CD4-positive, alpha-beta memory T cell (primary cell): ENCODE measurements at regions not wholly inside any gene's neighbourhood (a gene's known extent, or its start where the extent isn't known, plus 50 kb on each side); places are given as distances from the start of the nearest gene placed in this dataset.
"Not testable (repeated sequence)": the region's sequence is repeated elsewhere in the genome, so short reads cannot be mapped to it uniquely, and the experiment has no call there.

Source experiments
- CTCF ChIA-PET: fragments of 350-600 bp; sonication (Branson Sonifier 250); formaldehyde crosslinking; loops from one replicate; lab custom pipeline; 2021; ENCODE audit warnings: inconsistent platforms; ENCODE audit not compliant: partially characterized antibody; lab: Charles Lee
- POLR2A ChIA-PET: fragments of 350-600 bp; sonication (Branson Sonifier 250); formaldehyde crosslinking; loops from one replicate; lab custom pipeline; 2021; ENCODE audit not compliant: partially characterized antibody; lab: Charles Lee
- DNase-seq, 5 donors: peaks; one replicate each; pipeline versions ENCODE4 v3.0.0 to v3.0.0-alpha.2; 2020 to 2022; ENCODE audit warnings: mixed read lengths in 1 of 5
- H3K27ac ChIP-seq: one replicate; pipeline ENCODE4 v1.7.0; 2013; ENCODE audit warnings: low read depth, low read length
- H3K27me3 ChIP-seq: 2 replicates; pipeline ENCODE4 v1.7.0; 2013; ENCODE audit warnings: mild to moderate bottlenecking, low read length, moderate library complexity; ENCODE audit not compliant: insufficient read depth
- H3K36me3 ChIP-seq: 2 replicates; pipeline ENCODE4 v1.7.0; 2013; ENCODE audit warnings: mild to moderate bottlenecking, low read length, moderate library complexity; ENCODE audit not compliant: insufficient read depth
- H3K4me1 ChIP-seq: 2 replicates; pipeline ENCODE4 v1.7.0; 2013; ENCODE audit warnings: mild to moderate bottlenecking, low read length, moderate library complexity; ENCODE audit not compliant: insufficient read depth
- H3K4me3 ChIP-seq, 2 donors: one replicate each; pipeline ENCODE4 v1.7.0; 2013; ENCODE audit warnings: low read length in 2 of 2, mild to moderate bottlenecking in 1 of 2
- H3K9me3 ChIP-seq, 2 donors: one replicate each; pipeline ENCODE4 v1.7.0; 2013; ENCODE audit warnings: low read length in 2 of 2, control low read depth in 1 of 2; ENCODE audit not compliant: control insufficient read depth in 1 of 2
- H3K27ac Mint-ChIP-seq, 7 donors: one replicate each; pipeline ENCODE4 v1.8.0; 2020 to 2021; ENCODE audit warnings: mixed read lengths in 7 of 7, mild to moderate bottlenecking in 6 of 7, inconsistent platforms in 3 of 7, moderate library complexity in 3 of 7
- H3K27me3 Mint-ChIP-seq, 2 donors: one replicate each; pipeline ENCODE4 v1.8.0; 2020 to 2021; ENCODE audit warnings: mixed read lengths in 2 of 2
- H3K36me3 Mint-ChIP-seq, 2 donors: one replicate each; pipeline ENCODE4 v1.8.0; 2020 to 2021; ENCODE audit warnings: mixed read lengths in 2 of 2, inconsistent platforms in 1 of 2, mild to moderate bottlenecking in 1 of 2
- H3K4me1 Mint-ChIP-seq, 4 donors: one replicate each; pipeline ENCODE4 v1.8.0; 2020 to 2021; ENCODE audit warnings: mixed read lengths in 4 of 4, mild to moderate bottlenecking in 1 of 4
- H3K4me3 Mint-ChIP-seq, 8 donors: one replicate each; pipeline ENCODE4 v1.8.0; 2020 to 2021; ENCODE audit warnings: mixed read lengths in 8 of 8, mild to moderate bottlenecking in 7 of 8, moderate library complexity in 6 of 8, inconsistent platforms in 3 of 8
- H3K9me3 Mint-ChIP-seq, 8 donors: one replicate each; pipeline ENCODE4 v1.8.0; 2020 to 2021; ENCODE audit warnings: mixed read lengths in 8 of 8, mild to moderate bottlenecking in 5 of 8, inconsistent platforms in 3 of 8, moderate library complexity in 1 of 8
- intact Hi-C: fragments of 100-400 bp; cut with micrococcal nuclease; formaldehyde crosslinking; loops from one replicate; pipeline ENCODE4 v1.15.1; 2023

- CTCF ChIA-PET: interaction anchor here (1.1 to 2.1 kb wide), 5 partner anchors 10 to 49 kb away, joined by 3 to 8 read pairs (median 3); no protein-coding TSS in a partner anchor
- Mint-ChIP-seq H3K27ac (peak overlapping the region in 2 of 7 donors; percentile 95 to 97), H3K36me3 (peaks cover 0 to 28% of the 10 kb centered on the region in 2 donors), H3K9me3 (no peaks in the 10 kb centered on the region), H3K27me3 (no peaks in the 10 kb centered on the region), H3K4me3 (peak overlapping the region in 2 of 8 donors; percentile 84 to 96), H3K4me1 (peaks cover 0 to 71% (median 16%) of the 10 kb centered on the region in 4 donors)
- DNase-seq: no peak
- Histone ChIP-seq H3K9me3 (no peaks in the 10 kb centered on the region), H3K27ac (peak overlapping the region; percentile 47), H3K27me3 (no peaks in the 10 kb centered on the region), H3K4me3 (peak overlapping the region in 1 of 2 donors; percentile 19), H3K4me1 (peaks cover 80% of the 10 kb centered on the region), H3K36me3 (peaks cover 2% of the 10 kb centered on the region)
- POLR2A ChIA-PET: interaction anchor here (0.7 to 2.6 kb wide), 5 partner anchors 10 to 57 kb away, joined by 3 to 12 read pairs (median 11); no protein-coding TSS in a partner anchor
- intact Hi-C loops: loop anchor here (1.0 to 5.0 kb wide), 4 partner anchors 10 to 37 kb away; no protein-coding TSS in a partner anchor
These were observed 378.6 kb upstream of the AMELY start for GRCh38 chrY:7289889-7290833.

- intact Hi-C loops: no loop called here
- ChIA-PET POLR2A (interaction anchor here (0.8 to 2.6 kb wide), 2 partner anchors 13 to 15 kb away, joined by 3 to 12 read pairs; no protein-coding TSS in a partner anchor), CTCF (no interaction called here)
- Mint-ChIP-seq H3K9me3 (no peaks in the 10 kb centered on the region), H3K4me3 (no peak overlapping the region), H3K36me3 (peaks cover 0 to 35% of the 10 kb centered on the region in 2 donors), H3K27me3 (no peaks in the 10 kb centered on the region), H3K4me1 (peaks cover 0 to 74% (median 18%) of the 10 kb centered on the region in 4 donors), H3K27ac (peak overlapping the region in 2 of 7 donors; percentile 92 to 97)
- Histone ChIP-seq H3K4me3 (no peak overlapping the region), H3K4me1 (peaks cover 82% of the 10 kb centered on the region), H3K27ac (no peak overlapping the region), H3K9me3 (no peaks in the 10 kb centered on the region), H3K36me3 (peaks cover 6% of the 10 kb centered on the region), H3K27me3 (no peaks in the 10 kb centered on the region)
- DNase-seq: no peak
These were observed 377.1 kb upstream of the AMELY start for GRCh38 chrY:7288611-7289010.

GRCh38 chrY:7287963-7288362, 376.4 kb upstream of the AMELY start:
- intact Hi-C loops, H3K9me3 ChIP-seq, H3K27me3 ChIP-seq, DNase-seq, H3K9me3 Mint-ChIP-seq, H3K4me3 ChIP-seq, H3K27ac ChIP-seq, CTCF ChIA-PET, H3K36me3 ChIP-seq, H3K27me3 Mint-ChIP-seq: not testable (repeated sequence)
- POLR2A ChIA-PET: interaction anchor here (0.8 kb wide), 1 partner anchor 15 kb away, joined by 3 read pairs; no protein-coding TSS in a partner anchor
- H3K27ac Mint-ChIP-seq: peak overlapping the region in 2 of 7 donors; percentile 92 to 97
- H3K4me1 ChIP-seq: peaks cover 82% of the 10 kb centered on the region
- H3K4me1 Mint-ChIP-seq: peaks cover 0 to 76% (median 20%) of the 10 kb centered on the region in 4 donors
- H3K36me3 Mint-ChIP-seq: peaks cover 0 to 41% of the 10 kb centered on the region in 2 donors
- peak overlapping the region in 1 of 8 donors; percentile 53 for H3K4me3 Mint-ChIP-seq

- DNase-seq: no peak
- Mint-ChIP-seq H3K27ac (peak overlapping the region in 1 of 7 donors; percentile 78), H3K36me3 (peaks cover 0 to 47% of the 10 kb centered on the region in 2 donors), H3K27me3 (no peaks in the 10 kb centered on the region), H3K4me1 (peaks cover 0 to 73% (median 18%) of the 10 kb centered on the region in 4 donors), H3K4me3 (peak overlapping the region in 1 of 8 donors; percentile 25), H3K9me3 (no peaks in the 10 kb centered on the region)
- Histone ChIP-seq H3K9me3 (no peaks in the 10 kb centered on the region), H3K27me3 (no peaks in the 10 kb centered on the region), H3K4me1 (peaks cover 76% of the 10 kb centered on the region), H3K4me3 (no peak overlapping the region), H3K27ac (no peak overlapping the region), H3K36me3 (peaks cover 6% of the 10 kb centered on the region)
- intact Hi-C loops: no loop called here
- POLR2A ChIA-PET: interaction anchor here (4.9 kb wide), 1 partner anchor 13 kb away, joined by 26 read pairs; no protein-coding TSS in a partner anchor
- CTCF ChIA-PET: interaction anchor here (1.6 kb wide), 1 partner anchor 12 kb away, joined by 4 read pairs; no protein-coding TSS in a partner anchor
These were observed 373.8 kb upstream of the AMELY start for GRCh38 chrY:7285388-7285787.

GRCh38 chrY:7283001-7283400, 371.4 kb upstream of the AMELY start:
- no peak overlapping the region for H3K4me3 ChIP-seq
- H3K4me1 ChIP-seq: peaks cover 75% of the 10 kb centered on the region
- peaks cover 0 to 75% (median 17%) of the 10 kb centered on the region in 4 donors for H3K4me1 Mint-ChIP-seq
- H3K9me3 ChIP-seq: no peaks in the 10 kb centered on the region
- POLR2A ChIA-PET: interaction anchor here (0.7 to 4.9 kb wide), 5 partner anchors 10 to 121 kb away, joined by 3 to 26 read pairs (median 4); no protein-coding TSS in a partner anchor
- H3K4me3 Mint-ChIP-seq: peak overlapping the region in 2 of 8 donors; percentile 63 to 88
- peak overlapping the region in 2 of 7 donors; percentile 93 to 94 for H3K27ac Mint-ChIP-seq
- no peaks in the 10 kb centered on the region for H3K27me3 ChIP-seq
- CTCF ChIA-PET: interaction anchor here (0.8 to 3.5 kb wide), 6 partner anchors 11 to 184 kb away, joined by 3 to 22 read pairs (median 4); no protein-coding TSS in a partner anchor
- no peaks in the 10 kb centered on the region for H3K9me3 Mint-ChIP-seq
- H3K36me3 Mint-ChIP-seq: peaks cover 0 to 44% of the 10 kb centered on the region in 2 donors
- peak overlapping the region; percentile 46 for H3K27ac ChIP-seq
- intact Hi-C loops: loop anchor here (2.0 to 5.0 kb wide), 2 partner anchors 196 to 318 kb away; no protein-coding TSS in a partner anchor
- peak in 1 of 5 donors; percentile 53 for DNase-seq
- H3K27me3 Mint-ChIP-seq: no peaks in the 10 kb centered on the region
- H3K36me3 ChIP-seq: peaks cover 6% of the 10 kb centered on the region

GRCh38 chrY:7280151-7280740, 368.7 kb upstream of the AMELY start:
- peak overlapping the region in 2 of 7 donors; percentile 93 to 96 for H3K27ac Mint-ChIP-seq
- H3K27ac ChIP-seq: peak overlapping the region; percentile 49
- H3K9me3 Mint-ChIP-seq, H3K27me3 ChIP-seq, H3K27me3 Mint-ChIP-seq, H3K9me3 ChIP-seq, CTCF ChIA-PET, H3K36me3 ChIP-seq: not testable (repeated sequence)
- H3K4me3 ChIP-seq: peak overlapping the region in 1 of 2 donors; percentile 14
- peak overlapping the region in 2 of 8 donors; percentile 82 to 90 for H3K4me3 Mint-ChIP-seq
- peaks cover 77% of the 10 kb centered on the region for H3K4me1 ChIP-seq
- peak in 1 of 5 donors; percentile 67 for DNase-seq
- peaks cover 0 to 81% (median 15%) of the 10 kb centered on the region in 4 donors for H3K4me1 Mint-ChIP-seq
- peaks cover 0 to 39% of the 10 kb centered on the region in 2 donors for H3K36me3 Mint-ChIP-seq
- intact Hi-C loops: loop anchor here (1.0 to 5.0 kb wide), 2 partner anchors 10 to 193 kb away; no protein-coding TSS in a partner anchor
- POLR2A ChIA-PET: interaction anchor here (0.7 kb wide), 1 partner anchor 30 kb away, joined by 5 read pairs; no protein-coding TSS in a partner anchor
